KG1 (cell line): ENCODE measurements at regions not wholly inside any gene's neighbourhood (a gene's known extent, or its start where the extent isn't known, plus 50 kb on each side); places are given as distances from the start of the nearest gene placed in this dataset.

ENCODE experiments used
- DNase-seq: peaks from one replicate; lab custom pipeline; 2025; lab: John Stamatoyannopoulos, UW

- DNase-seq: no peak
Measured at GRCh38 chr17:77872714-77873499, 85.6 kb upstream of the TNRC6C start.

GRCh38 chr17:77873500-77874302 is 84.8 kb upstream of the TNRC6C start:
- no peak for DNase-seq

GRCh38 chr17:77874303-77875050 is 84.0 kb upstream of the TNRC6C start:
- DNase-seq: no peak

- no peak for DNase-seq
Measured at GRCh38 chr17:77875051-77875780, 83.3 kb upstream of the TNRC6C start.

- no peak for DNase-seq
Measured at GRCh38 chr17:77875881-77876509, 82.5 kb upstream of the TNRC6C start.

- DNase-seq: no peak
Measured at GRCh38 chr17:77877036-77877435, 81.5 kb upstream of the TNRC6C start.

- DNase-seq: no peak
Measured at GRCh38 chr17:77877646-77878355, 80.7 kb upstream of the TNRC6C start.

GRCh38 chr17:77879226-77879895 is 79.1 kb upstream of the TNRC6C start:
- DNase-seq: no peak

- DNase-seq: no peak
Measured at GRCh38 chr17:77879896-77880280, 78.6 kb upstream of the TNRC6C start.

- no peak for DNase-seq
Measured at GRCh38 chr17:77880711-77881450, 77.6 kb upstream of the TNRC6C start.

GRCh38 chr17:77881545-77881944 is 77.0 kb upstream of the TNRC6C start:
- peak; percentile 80 for DNase-seq

- no peak for DNase-seq
Measured at GRCh38 chr17:77882040-77882439, 76.5 kb upstream of the TNRC6C start.

- DNase-seq: no peak
Measured at GRCh38 chr17:77882481-77883212, 75.9 kb upstream of the TNRC6C start.

GRCh38 chr17:77883213-77883650 is 75.3 kb upstream of the TNRC6C start:
- no peak for DNase-seq

GRCh38 chr17:77884019-77884418 is 74.5 kb upstream of the TNRC6C start:
- DNase-seq: no peak

GRCh38 chr17:77884967-77885641 is 73.4 kb upstream of the TNRC6C start:
- no peak for DNase-seq

GRCh38 chr17:77885678-77886386 is 72.7 kb upstream of the TNRC6C start:
- no peak for DNase-seq

GRCh38 chr17:77886387-77886728 is 72.1 kb upstream of the TNRC6C start:
- DNase-seq: no peak
